Stimulated activated CD4-positive, alpha-beta T cell treated with anti-CD3 and anti-CD28 coated beads, TNF-alpha, amount 100 ng/mL, for 4 hours (primary cell): ENCODE measurements at regions not wholly inside any gene's neighbourhood (a gene's known extent, or its start where the extent isn't known, plus 50 kb on each side); places are given as distances from the start of the nearest gene placed in this dataset.
"Not testable (repeated sequence)": the region's sequence is repeated elsewhere in the genome, so short reads cannot be mapped to it uniquely, and the experiment has no call there.

ENCODE experiments used
- DNase-seq, 3 experiments: peaks; one replicate each; pipeline ENCODE4 v3.0.0-alpha.2; 2020; ENCODE audit warnings: low read depth in 3 of 3

DNA sequence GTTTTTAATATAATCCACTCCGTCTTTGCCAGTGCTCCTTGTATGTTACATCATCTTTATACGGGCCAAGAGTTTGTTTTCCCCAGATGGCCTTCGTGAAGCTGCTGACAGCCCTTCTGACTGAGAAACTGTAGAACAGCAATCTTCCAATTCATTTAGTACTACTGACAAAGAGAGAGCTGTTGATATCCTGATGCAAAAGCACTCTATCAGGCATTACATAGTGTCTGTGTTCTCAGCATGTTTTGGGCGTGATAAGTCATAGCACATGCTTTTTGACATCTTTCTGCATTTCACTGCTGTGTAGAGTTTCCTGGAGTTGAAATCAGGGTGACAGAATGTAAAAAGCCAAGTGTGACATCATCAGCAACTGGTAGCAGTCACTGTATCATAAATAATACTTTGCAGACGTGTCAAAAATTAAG, 746.3 kb upstream of the FAM241A start:
- DNase-seq, result no peak

DNA sequence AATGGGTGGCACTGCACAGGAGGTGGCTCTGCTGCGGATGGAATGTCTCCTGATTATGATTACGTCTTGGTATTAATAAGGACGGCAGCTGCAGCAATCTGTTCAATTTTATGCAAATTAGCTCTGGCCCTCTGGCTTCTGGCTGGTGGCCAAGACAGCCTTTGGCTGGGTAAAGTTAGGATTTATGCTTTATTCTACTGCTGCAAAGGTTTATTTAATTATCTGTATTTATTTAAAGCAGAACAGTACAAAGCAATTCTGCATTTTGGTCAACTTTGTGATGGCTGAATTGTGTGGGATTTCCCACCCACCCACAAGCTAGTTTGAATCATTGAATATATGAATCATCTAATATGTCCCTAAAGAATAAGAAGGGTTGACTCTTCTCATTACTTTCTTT, 745.6 kb upstream of the FAM241A start:
- no peak for DNase-seq

GRCh38 chr4:111400741-111401140, 744.5 kb upstream of the FAM241A start:
- DNase-seq, result no peak

GRCh38 chr4:111404673-111405072, 740.6 kb upstream of the FAM241A start:
- DNase-seq, result no peak

DNA sequence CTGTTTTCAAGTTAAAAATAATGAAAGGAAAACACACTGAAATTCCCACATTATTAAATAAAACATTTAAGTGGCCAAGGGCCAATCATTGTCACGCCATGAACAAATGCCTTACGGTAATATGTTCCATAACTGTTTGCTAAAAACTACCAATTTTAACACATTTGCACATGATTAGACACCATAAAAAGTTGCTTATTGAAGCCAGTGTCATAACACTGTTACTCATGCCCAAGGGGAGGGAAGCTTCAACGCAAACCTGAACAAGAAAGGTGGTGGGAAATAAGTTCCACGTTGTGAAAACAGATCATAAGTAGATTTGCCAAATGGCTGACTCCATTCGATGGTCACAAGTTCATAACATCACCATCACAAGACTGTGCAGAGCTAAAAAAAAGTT, 739.3 kb upstream of the FAM241A start:
- DNase-seq, result no peak

DNA sequence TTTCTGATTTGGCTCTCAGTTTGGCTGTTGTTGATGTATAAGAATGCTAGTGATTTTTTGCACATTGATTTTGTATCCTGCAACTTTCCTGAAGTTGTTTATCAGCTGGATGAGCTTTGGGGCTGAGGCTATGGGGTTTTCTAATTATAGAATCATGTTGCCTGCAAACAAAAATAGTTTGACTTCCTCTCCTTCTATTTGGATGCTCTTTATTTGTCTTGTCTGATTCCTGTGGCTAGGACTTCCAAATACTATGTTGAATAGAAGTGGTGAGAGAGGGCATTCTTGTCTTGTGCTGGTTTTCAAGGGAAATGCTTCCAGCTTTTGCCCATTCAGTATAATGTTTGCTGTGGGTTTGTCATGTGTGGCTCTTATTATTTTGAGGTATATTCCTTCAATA, 734.7 kb upstream of the FAM241A start:
- no peak for DNase-seq

- no peak for DNase-seq
Measured at GRCh38 chr4:111417521-111417920, 727.7 kb upstream of the FAM241A start.

GRCh38 chr4:111433441-111433840, 711.8 kb upstream of the FAM241A start:
- DNase-seq, result no peak

DNA sequence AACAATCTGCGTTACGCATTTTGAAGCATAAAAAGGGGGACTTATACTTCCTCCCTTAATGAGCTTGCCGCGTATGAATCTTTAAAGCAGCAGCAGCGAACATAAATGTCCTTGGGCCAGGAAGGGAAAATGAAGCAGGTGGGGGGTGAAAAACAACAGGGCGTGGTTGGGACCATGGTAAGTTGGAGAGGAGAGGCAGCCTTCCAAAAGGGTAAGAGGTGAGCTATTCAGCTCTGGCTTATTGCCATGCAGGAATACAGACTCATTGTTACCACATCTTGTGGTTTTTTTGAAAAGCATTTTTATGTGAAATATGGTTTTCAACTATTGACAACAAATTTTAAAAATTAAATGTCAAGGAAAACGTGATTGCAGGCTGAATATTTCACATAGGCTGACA, 710.7 kb upstream of the FAM241A start:
- no peak for DNase-seq

GRCh38 chr4:111435986-111436744, 709.1 kb upstream of the FAM241A start:
- DNase-seq, result no peak

GRCh38 chr4:111441687-111442086, 703.6 kb upstream of the FAM241A start:
- DNase-seq, result no peak

DNA sequence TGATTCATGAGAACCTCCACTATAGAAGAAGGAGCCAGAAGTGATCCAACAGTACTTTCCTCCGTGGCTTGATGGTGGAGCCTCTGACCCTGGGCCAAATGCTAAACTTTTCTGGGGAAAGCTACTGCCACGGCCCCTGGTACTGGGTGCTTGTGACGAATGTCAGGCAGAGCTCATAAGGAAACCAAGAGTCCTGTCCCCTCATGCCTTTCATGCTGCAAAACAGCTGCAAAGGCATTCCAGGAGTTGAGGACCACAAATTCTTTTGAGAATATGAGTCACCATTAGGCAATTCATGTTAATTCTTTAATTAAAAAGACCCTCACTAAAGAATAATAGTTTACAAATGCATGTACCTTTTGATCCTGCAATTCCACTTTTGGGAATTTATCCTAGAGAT, 700.4 kb upstream of the FAM241A start:
- DNase-seq, result not testable (repeated sequence)

GRCh38 chr4:111449657-111450056, 695.6 kb upstream of the FAM241A start:
- DNase-seq, result no peak

DNA sequence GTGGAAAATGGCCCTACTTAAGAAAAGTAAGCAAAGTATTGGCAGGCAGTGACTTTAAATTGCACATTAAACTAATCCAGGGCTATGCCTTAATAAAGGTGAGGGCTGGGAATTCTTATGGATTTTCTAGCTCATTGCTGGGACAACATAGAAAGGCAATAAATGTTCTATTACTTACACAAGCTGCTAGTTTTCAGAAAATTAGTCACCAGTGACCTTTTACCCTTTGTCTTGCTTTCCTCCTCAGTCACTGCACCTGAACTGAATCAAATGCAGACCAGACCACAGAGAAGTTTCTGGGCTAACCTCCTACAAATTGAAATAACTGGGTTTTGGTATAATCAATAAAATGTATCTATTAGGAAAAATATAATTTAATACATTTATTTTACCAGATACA, 694.4 kb upstream of the FAM241A start:
- DNase-seq, result no peak

GRCh38 chr4:111453216-111453615, 692.0 kb upstream of the FAM241A start:
- no peak for DNase-seq

DNA sequence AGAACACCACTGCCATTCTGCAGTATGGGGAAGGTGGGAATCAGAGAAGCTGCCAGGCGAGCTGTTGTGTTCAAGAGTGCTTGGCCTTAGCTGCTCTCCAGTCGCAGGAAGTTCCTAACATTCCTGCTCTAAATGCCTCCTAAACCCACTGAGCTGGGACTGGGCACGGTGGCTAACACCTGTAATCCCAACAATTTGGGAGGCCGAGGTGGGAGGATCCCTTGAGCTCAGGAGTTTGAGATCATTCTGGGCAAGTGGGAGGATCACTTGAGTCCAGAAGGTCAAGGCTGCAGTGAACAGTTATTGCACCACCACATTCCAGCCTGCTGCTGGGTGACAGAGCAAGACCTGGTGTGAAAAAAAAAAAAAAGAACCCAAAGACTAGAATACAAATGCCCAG, 690.3 kb upstream of the FAM241A start:
- DNase-seq, result no peak

GRCh38 chr4:111464251-111465045, 680.8 kb upstream of the FAM241A start:
- no peak for DNase-seq

- DNase-seq, result no peak
Measured at GRCh38 chr4:111466811-111467604, 678.2 kb upstream of the FAM241A start.

GRCh38 chr4:111475001-111475400, 670.3 kb upstream of the FAM241A start:
- no peak for DNase-seq

DNA sequence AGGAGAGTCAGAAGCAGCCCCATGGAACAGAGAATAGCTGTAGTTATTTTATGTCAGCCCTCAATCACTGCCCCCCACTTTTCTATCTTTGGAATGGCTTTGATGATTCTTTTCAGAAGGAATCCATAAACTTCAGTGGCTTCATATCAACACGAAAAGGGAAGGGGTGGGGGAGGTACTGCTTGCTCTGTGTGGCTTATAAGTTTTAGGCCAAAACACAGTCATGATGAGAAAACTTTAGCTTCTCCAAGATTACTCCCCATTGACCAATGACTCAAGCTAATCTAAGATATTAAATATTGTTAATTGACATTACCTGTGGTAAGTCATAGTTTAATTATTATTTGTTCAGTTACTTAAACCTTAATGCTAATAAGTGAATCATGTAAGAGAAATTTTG, 669.6 kb upstream of the FAM241A start:
- DNase-seq, result no peak

DNA sequence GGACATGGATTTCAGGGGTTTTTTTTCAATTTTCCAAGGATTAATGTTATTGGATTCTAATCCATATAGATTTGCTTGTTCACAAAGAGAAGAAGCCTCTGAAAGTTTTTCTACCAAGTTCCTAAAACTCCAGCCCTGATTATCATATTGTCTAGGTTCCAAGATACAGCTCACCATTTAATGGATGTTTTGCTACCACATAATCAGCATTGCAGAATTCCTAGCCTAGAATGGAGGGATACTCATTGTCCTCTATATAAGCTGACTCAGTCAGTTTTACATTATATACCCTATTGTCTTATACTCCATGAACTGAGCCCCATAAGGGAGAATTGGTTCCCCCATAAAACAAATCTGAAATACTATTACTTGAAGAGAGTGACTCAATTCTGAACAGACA, 664.7 kb upstream of the FAM241A start:
- DNase-seq, result no peak

DNA sequence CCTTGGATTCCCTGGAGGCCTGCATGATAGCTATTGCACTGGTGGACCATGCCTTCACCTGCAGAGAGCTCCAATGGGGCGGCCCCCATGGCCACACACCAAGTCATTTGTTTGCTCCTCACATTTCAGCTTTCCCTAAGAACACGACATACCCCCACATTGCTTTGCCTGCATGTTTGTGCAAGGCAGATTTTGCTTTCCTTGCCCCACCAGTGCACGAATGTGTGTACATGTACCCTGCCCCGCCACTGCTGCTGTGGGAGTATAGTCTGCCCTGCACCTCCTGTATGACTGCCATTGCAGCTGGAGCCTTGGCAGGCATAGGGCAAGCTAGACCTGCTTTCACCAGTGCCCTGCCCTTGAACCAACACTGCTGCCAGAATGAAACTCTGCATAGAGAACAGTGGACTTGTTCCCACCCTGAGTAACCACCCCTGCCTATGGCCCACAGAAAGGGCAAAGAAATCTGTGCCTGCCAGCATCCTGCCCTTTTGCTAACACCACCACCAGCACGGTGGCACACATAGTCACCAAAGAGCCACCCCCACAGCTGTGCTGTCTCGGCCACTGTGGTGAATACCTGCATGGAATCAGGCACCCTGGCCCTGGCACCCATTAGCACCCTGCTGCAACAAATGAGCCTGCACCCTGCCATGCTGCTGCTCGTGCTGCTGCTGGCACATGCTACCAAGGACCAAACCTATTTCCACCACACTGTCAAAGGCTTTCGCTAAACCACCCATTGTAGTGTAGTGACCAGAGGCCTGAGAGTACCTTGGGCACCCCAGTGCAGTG, 661.7 kb upstream of the FAM241A start:
- no peak for DNase-seq
